HG03432 (cell line): ENCODE measurements at regions not wholly inside any gene's neighbourhood (a gene's known extent, or its start where the extent isn't known, plus 50 kb on each side); places are given as distances from the start of the nearest gene placed in this dataset.

ENCODE experiments used
- ATAC-seq: cut with Tn5 transposase; IDR thresholded peaks from one replicate; pipeline ENCODE4 v1.9.1; 2021; ENCODE audit warnings: mild to moderate bottlenecking, moderate library complexity; ENCODE audit not compliant: unreplicated experiment

DNA sequence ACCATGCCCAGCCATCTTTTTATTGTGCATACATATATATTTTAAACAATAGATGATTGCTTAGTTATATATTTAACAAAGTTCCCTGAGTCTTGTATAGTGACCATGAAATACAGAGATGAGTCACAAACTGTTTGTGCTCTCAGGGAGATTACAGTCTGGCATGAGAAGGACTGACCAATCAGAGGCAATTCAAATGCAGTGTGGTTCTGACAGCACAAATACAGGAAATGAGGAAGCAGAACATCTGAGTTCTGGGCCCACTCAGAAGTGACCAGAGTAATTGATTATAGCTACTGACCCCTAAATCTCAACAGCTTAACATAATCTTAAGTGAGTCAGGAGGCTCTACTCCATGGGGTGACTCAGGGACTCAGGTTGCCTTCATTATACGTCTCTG lies 534.5 kb downstream of the OMA1 start:
- no peak for ATAC-seq

DNA sequence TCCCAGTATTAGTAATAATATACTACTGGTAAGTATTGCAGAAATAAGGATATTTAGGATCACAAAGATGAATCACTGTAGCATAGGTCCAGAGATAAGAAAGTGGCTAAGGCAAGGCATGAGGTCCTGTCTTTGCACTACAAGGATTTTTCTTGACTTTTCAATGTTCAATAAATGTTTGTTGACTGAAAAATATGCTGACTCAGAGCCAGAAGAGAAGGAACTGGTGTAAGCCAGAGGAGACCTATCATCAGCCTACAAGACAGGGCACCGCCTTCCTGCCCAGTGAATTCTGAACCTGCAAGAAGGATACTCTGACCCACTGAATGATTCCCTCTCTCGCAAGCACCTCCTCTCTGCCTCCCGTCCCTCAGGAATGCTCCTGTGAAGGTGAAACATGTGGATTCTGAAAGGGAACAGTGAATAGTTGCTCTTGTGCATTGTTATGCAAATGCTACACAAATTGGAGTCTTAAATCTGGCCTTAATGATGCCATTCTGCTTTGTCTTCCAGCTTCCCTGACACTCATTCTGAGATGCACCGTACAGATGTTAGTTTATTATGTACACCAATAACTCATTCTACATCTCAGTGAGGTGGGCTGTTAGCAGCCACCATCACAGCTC lies 540.0 kb downstream of the OMA1 start:
- no peak for ATAC-seq

DNA sequence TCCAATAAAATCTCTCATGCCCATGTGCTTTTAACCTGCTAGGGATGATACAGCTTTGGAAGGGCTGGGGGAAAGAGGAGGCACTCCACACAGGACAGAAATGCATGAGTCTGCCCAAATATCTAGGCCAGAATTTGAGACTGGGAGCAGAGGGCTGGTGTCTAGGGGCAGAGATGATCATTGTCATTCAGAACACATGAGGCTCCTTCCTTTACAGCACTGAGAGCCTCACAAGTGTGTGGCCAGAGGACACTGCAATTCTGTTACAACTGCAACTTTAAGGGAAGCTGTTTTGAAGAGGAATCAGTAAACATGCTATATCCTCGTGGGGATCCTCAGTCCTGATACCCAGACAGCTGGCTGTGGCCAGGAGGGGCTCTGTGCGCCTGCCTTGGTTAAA lies 541.3 kb downstream of the OMA1 start:
- ATAC-seq, result no peak

DNA sequence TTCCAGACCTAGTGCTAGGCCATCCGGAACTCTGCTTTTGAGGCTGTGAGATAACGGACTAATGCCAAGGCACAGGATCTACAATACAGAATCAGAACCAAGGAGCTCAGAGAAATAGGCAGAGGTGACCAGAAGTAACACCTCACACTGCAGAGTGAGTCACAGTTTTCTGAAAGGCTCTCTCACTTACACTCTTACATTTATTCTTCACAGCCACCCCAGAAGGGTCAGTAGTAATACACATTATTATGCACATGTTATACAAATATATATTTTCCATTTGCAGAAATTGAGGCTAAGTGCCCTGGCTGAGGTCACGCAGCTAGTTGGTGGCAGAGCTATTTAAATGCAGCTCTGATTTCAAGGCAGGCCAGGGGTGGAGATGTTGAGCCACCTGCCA lies 542.5 kb downstream of the OMA1 start:
- ATAC-seq, result no peak

DNA sequence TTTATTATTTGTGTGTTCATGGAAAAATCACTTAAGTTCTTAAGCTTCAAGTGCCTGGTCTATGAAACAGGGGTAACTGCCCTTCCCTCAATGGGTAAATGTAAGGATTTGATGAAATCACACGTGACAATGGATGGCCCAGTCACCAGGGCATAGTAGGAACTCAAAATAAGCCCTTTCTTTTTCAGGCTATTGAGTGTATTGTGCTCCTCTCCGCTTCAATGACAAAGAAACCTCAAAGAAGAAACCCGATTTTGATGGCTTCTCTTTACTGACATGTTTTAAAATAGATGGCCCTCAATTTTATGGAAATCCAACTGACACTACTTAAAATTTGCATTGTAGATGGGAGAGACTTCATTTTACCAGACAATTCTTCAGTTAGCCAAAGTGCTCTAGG lies 543.5 kb downstream of the OMA1 start:
- ATAC-seq, result no peak

DNA sequence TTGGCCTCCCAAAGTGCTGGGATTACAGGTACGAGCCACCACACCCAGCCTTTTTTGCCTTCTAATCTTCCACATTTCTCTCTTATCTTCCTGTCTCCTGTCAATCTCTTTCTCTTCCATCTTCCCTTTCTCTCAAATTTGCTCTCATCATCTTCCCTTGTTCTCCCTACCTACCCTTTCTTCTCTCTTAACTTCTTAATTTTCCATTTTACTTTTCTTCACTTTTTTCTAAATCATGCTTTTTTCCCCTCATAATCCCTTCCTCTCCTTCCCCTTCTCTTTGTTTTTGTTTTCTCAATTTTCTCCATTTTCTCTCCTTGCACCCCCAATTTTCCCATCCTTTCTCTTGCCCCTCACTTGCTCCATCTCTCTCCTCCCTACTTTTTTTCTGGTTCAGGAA lies 545.7 kb downstream of the OMA1 start:
- ATAC-seq, result no peak

DNA sequence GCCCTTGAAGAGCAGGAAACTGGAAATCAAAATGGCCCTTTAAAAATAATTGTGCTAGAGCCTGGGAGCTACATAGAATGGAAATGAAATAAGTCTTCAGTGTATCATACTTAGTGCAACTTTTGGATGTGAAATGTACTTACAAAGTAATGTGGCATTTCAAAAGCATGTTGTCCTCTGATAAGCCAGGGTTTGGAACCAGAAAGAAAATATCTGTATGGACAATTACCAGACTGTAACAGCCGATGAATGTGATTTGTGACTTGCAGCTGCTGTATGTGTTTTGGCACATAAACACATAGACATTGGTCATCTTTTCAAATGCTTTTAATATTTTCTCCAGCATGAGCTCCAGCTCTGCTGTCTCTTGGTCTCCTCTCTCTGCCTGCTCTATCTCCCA lies 546.4 kb downstream of the OMA1 start:
- ATAC-seq, result no peak

DNA sequence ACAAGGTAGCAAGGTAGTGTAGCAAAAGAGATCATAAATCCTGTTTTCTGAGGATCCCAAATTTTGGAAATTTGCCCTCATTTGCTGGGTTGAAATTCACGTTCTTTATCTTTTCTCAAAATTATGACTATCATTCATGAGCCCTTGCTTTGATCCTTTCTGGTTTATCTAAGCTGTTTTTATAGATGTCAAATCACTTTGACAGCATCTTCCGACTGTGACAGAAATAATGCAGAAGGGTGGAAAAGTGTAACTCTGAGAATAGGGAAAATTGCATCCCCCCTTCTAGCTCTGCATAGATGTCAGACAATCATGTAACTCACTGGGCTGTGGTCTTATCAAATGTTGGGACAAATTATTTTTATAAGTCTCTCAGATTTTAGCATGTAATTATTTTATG lies 550.1 kb downstream of the OMA1 start:
- no peak for ATAC-seq

DNA sequence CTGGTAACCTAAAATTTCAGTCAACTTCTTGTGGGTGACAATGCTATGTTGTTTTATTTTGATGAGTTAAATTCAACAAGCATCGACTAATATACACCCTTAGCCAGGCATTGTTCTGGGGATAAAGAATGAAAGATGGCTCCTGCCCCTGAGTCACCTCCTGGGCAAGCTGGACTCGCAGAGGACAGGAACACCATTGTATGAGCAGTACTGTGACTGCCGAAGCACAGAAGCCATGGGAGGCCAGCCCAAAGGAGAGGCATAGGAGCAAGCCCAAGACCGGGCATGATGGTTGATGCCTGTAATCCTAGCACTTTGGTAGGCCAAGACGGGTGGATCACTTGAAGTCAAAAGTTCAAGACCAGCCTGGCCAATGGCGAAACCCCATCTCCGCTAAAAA lies 555.2 kb downstream of the OMA1 start:
- no peak for ATAC-seq

DNA sequence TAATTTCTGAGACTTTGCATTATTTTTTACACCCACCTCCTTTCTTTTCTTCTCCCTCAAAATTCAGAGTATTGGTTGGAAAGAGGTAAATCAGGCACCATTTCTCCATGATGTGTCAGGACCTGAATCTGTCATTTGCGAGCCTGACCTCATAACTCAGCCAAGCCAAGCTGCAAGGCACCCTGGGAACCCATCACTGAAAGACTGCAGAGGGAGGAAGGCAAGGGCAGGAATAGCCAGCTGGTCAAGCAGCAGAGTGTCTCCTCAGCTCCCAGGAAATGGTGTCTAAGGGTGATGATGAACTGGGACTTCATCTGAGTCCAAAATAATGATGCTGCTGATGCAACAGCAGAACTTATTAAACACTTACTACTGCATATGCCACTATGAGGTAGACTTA lies 556.6 kb downstream of the OMA1 start:
- ATAC-seq, result no peak

DNA sequence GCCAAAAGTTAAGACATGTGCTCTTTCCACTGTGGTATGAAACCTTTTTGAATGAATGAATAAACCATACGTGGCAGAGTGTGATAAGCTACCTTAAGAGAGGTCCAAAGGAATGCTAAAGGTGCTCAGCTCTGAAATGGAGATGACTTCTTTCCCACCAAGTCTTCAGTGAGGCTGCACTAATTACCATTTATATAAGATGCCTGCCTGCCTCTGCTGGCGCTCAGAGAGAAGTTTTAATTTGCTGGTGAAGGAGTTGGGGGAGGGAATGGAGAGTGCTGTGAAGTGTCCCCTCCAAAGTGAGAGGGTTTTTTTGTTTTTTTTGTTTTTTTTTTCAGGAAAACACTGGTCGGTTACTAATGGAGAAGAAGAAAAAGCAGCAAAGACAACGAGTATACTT lies 559.0 kb downstream of the OMA1 start:
- ATAC-seq, result no peak

DNA sequence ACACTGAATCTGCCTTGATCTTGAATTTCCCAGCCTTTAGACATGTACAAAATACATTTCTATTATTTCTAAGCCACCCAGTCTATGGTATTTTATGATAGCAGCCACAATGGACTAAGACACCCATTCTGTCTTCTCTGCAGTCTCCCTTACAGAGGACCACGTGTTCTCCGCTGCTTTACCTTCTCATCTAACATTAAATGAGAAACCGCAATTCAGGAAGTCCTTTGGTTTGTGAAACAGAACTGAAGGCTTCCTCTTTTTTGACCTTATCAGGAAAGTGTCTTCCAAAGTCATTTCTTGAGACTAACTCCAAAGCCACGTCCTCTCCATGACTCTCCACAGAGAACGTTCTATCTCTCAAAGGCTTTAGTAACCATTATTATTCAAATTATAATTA lies 560.1 kb downstream of the OMA1 start:
- peak; percentile 83 for ATAC-seq

DNA sequence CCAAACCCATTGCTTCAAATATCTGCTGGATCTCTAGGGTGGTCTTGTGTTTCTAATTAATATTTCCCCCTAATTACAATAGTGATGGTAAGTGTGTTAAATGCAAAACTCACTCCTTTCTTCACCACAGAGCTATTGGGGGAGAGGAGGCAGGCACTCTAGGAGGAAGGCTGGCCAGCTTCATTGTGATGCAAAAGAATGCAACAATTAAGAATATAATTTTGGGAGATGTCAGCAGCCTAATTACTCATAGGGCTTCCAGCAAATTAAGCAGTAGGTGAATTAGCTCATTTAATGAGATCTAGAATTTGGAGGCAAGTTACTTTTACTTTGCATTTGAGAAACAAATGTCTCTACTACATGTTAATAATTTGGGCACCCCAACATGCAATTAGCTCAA lies 560.4 kb upstream of the DAB1 start:
- ATAC-seq, result no peak

DNA sequence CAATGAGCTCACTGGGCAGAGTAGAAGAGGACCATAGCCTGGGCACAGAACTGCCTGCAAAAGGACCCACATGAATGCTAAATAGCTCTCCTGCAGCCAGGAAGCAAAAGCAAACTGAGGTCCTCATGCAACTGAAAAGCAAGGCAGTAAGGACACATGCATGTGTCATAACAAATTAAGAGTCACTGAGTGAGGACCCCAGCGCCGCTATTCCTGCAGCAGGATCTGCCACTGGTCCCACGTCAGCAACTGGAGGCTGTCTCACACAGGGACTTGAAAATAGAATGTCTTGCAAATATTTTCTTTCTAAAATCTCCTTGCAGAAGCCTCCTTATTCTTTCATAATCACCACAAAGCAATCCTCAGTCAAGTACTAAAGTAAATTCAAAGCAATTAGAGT lies 559.6 kb upstream of the DAB1 start:
- no peak for ATAC-seq

DNA sequence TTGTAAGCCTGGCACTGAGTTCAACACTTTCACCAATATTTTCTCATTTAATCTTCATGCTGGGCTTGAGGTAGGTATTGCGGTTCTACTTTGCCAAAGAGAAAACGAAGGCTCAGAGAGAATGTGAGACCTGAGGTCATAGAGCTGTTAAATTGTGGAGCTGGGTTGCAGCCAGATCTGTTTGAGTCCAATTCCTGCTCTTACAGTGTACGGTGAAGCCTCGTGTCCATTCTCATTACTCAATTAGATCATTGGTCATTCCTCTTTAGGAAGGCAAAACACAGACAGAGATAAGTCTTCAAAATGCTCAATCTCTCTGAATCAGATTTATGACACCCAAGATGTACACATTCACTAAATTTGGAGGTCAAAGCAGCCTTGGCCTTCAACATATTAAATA lies 559.0 kb upstream of the DAB1 start:
- ATAC-seq, result no peak

DNA sequence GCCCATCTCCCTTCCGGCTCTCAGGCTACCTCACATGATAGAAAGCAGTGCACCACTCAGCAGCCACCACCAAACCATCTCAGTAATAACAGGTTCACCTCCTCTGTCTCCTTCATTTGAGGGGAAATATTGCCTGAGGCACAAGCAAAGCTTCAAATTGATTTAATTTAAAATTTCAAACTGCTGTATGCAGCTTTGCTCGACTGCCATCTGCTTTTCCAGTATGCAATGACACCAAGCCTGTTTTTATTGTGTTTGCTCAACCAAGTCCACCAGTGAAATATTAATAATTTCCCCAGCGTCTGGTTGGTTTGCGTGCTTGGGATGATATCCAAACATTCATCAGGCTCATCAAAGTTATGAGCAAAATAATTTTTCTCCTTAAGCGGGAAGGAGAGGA lies 552.4 kb upstream of the DAB1 start:
- ATAC-seq, result no peak

DNA sequence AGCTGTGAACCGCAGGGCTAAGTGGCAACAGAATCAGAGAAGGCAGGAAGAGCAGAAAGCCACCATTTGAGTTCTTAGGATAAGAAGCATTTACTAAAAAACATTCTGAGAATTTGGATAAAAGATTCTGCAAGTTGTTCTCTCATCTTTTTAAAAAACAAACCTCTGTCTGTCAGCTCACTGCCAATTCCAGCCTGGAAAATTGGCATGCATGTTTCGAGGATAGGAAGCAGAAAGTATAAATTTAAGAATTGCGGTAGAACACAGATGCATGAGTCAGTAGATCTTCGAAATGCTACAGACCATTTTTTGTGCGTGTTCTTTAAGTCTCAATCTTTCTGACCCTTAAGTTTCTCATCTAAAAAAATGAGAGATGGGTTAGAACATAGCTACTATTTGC lies 544.5 kb upstream of the DAB1 start:
- ATAC-seq, result no peak

DNA sequence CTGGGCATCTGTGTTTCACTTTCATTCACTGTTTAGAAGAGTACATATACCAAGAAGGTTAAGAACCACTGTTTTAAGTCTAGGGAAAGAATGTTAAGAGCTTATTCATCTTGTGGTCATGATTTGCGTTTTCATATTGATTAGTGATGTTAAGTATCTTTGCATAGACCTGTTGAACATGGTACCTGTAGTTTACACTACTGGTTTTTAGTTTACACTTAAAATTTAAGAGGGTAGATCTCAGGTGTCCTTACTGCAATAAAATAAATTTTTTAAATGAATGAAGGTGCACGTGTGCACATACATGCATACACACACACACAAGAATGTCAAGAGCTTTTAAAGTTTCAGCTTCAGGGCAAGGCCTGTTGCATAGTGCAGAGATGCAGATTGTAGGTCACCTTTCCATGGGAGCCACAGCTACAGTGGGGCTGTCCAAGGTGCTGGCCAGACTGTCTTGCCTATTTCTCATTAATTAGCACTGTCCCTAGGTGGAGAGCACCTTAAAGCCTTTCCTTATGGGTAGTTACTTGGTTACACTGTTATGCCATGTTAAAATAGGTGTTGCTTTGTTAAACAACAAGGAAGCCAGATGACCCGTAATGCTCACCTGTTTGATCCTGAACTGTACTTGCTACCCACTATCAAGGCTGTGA lies 543.0 kb upstream of the DAB1 start:
- ATAC-seq, result no peak

DNA sequence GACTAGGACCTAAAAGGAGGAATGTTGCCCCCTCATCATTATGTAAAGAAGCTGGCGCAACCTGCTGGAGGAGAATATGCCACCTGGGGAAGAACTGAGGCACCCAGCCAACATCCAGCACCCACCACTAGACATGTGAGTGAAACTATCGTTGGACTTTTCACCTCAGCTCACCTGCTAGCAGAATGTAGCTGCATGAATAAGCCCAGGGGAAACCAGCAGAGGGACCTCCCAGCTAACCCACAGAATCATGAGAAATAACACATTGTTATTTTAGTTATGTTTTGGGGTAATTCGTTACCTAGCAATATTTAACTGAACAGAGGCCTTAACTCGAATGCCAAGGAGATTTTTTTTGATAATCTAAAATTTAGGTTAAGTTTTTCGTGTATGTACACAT lies 542.5 kb upstream of the DAB1 start:
- ATAC-seq, result no peak

DNA sequence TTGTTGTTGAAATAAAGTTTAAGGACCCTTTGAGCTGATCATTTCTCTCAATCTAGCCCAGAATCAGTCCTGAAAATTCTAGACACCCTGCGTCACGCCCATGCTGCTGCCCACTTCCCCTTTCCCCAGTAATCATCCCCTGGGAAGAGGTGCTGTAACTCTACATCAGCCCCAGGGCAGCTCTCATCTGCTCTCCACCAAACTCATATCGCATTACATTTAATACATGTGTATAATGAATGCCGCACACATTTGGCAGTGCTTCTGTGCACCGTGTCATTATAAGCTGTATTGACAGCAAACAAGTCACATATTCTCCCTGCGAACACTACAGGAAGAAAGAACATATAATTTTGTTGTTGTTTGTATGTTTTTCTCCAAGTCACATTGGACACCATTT lies 539.7 kb upstream of the DAB1 start:
- ATAC-seq, result no peak

DNA sequence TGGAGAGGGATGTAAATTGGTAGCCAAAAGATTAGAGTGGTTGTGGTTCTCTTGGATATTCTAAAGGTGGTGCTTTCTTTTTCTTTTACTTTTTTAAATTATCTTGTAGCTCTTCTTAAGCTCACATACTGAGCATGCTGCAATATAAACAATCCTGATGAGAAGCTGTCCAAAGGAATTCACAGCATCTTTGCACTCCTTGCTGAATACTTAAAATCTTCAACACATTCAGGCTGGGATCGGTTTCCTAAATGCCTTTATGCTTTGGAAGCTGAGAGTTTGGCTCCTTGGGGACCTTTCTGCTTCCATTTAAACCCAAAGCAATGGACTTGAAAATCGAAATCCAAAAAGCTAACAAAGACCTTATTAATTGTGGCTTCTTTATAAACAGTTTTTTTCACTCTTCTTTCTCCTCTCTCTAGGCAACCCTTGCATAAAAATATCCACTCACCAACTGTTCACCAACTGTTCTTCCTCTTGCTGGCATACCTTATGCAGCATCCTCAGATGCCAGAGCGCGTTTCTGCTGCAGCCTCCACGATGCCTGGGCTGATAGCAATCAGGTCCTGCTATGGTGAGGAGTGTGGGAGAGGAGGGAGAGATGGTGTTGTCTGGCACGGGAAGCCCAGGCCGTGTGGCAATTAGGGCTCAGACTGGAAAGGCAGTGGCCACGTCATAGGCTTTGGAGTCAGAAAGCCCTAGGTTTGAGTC lies 535.8 kb upstream of the DAB1 start:
- ATAC-seq, result no peak

DNA sequence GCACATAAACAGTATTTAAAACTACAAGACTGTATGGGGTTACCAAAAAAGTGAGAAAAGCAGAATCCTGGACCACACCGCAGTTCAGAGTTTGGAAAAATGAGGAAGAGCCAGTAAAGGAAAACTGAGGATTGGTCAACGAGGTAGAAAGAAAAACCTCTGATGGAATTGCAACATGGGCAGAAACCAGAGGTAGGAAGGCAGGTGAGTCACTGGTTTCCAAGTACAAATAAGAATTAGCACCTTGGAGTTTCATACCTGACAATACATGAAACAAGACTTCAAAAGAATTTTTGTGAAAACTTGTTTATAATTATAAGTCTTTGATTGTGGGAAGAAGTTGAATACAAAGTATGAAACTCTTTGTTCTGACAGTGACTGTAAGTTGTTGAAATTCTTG lies 533.7 kb upstream of the DAB1 start:
- no peak for ATAC-seq

DNA sequence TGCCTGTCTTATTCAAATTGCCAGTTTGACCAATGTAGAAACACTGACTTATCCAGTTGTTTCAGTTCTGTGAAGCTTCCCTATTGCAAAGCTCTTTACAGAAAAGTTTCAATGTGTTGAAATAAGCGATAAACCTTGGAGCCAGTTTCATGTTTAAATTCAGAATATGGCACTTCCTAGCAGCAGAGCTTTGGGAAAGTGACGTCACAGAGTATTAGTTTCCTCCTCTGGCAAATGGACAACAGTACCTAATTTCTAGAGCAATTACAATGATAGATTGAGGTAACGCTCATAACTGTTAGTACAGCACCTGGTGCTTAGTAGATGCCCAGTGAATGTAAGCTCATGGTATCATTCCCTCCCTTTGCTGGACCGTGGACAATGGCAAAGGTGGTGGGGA lies 527.5 kb upstream of the DAB1 start:
- no peak for ATAC-seq
